GM10266 (cell line): ENCODE measurements at regions not wholly inside any gene's neighbourhood (a gene's known extent, or its start where the extent isn't known, plus 50 kb on each side); places are given as distances from the start of the nearest gene placed in this dataset.

Experiments used
- DNase-seq: peaks from one replicate; pipeline ENCODE4 v3.0.0; 2012; ENCODE audit errors: extremely low spot score
- CTCF ChIP-seq: IDR thresholded peaks from 2 replicates; pipeline ENCODE4 v1.5.1; 2012; ENCODE audit warnings: mild to moderate bottlenecking, low read depth; ENCODE audit not compliant: control insufficient read depth, insufficient read depth; ENCODE audit errors: missing control alignments

GRCh38 chr13:73290844-73291243, 232.0 kb downstream of the KLF5 start:
- no peak for TF ChIP-seq CTCF
- no peak for DNase-seq

- no peak for TF ChIP-seq CTCF
- no peak for DNase-seq
Measured at GRCh38 chr13:73288596-73288995, 229.8 kb downstream of the KLF5 start.

- TF ChIP-seq CTCF: no peak
- no peak for DNase-seq
Measured at GRCh38 chr13:73287831-73288230, 229.0 kb downstream of the KLF5 start.

- no peak for DNase-seq
- TF ChIP-seq CTCF: no peak
Measured at GRCh38 chr13:73286942-73287620, 228.3 kb downstream of the KLF5 start.

- no peak for DNase-seq
- TF ChIP-seq CTCF: no peak
Measured at GRCh38 chr13:73286177-73286576, 227.4 kb downstream of the KLF5 start.

- TF ChIP-seq CTCF: no peak
- DNase-seq: no peak
Measured at GRCh38 chr13:73284081-73284874, 225.5 kb downstream of the KLF5 start.

GRCh38 chr13:73283636-73284035, 224.8 kb downstream of the KLF5 start:
- no peak for DNase-seq
- TF ChIP-seq CTCF: no peak
